HCEC 1CT (cell line): ENCODE measurements at regions not wholly inside any gene's neighbourhood (a gene's known extent, or its start where the extent isn't known, plus 50 kb on each side); places are given as distances from the start of the nearest gene placed in this dataset.
"Not testable (repeated sequence)": the region's sequence is repeated elsewhere in the genome, so short reads cannot be mapped to it uniquely, and the experiment has no call there.

Source experiments
- DNase-seq: peaks from one replicate; pipeline ENCODE4 v3.0.0-alpha.2; 2017

DNA sequence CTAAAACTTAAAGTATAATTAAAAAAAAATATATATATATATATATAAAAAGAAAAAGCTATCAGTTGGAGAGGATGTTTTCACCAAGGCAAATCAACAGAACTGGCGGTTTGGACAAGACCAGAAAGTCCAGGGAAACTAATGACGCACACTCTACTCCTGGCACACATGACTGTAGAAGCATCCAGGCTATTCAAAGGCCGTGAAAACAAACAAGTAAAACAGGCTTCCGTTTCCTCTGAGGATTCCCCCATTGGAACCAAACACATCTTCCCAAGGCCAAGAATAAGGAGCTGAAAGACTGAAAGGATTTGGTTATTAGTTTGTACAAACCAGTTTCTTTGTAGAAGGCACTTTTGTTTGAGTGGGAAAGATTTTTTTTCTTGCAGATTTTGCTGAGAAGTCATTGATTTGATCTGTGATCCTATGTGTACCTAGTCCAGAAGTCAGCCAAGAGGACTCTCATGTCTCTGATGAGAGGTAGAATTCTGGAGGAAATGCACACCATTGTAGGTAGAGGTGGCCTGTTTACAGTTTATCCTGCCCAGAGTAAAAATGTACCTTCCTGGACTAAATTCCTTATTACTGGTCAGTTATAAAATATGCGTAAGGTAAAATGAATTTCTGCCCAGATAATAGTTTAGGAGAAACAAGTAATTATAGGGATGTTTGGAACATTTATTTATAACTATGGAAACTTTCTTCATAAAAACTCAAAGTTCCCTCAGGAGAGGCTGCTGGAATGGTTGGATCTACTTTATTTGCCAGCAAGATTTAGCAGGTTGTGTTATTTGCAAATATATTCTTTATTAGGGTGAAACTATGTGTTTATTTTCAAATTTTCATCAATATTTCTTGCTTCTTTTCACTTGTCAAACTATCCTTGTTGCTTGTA is 66.5 kb downstream of the DMP1 start:
- DNase-seq: no peak

DNA sequence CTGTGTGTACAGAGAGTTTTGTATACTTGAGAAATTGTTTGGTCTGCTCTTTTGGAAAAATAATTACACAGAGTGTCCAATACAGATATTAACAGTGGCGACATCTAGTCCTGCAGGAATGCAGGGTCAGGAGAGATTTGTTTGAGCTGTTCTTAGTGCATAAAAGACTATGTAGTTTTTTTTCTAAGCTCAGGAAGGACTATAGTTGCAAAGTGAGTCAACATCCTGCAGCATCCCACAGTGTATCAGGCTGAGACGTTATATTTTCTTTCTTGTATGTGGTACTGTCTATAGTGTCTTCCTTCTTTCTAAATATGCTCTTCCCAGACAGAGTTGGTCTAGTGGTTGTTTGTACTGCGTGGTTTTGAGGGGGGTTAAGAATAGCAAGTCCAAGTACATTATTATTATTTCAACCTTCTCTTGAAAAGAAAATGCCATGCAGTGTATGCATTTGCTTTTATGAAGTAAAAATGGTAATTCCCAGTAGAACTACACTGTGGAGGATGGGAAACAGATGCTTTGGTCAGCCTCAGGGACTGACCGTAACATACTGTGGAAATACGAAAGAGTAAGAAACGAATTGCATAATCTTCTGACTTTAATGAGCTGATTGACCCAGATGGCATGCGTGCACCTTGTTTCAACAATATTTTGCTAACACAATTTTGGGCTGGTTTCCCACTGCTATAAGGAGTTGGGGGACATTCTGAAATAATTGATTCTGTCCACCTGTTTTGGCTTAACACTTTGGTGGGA is 67.4 kb downstream of the DMP1 start:
- DNase-seq: no peak

DNA sequence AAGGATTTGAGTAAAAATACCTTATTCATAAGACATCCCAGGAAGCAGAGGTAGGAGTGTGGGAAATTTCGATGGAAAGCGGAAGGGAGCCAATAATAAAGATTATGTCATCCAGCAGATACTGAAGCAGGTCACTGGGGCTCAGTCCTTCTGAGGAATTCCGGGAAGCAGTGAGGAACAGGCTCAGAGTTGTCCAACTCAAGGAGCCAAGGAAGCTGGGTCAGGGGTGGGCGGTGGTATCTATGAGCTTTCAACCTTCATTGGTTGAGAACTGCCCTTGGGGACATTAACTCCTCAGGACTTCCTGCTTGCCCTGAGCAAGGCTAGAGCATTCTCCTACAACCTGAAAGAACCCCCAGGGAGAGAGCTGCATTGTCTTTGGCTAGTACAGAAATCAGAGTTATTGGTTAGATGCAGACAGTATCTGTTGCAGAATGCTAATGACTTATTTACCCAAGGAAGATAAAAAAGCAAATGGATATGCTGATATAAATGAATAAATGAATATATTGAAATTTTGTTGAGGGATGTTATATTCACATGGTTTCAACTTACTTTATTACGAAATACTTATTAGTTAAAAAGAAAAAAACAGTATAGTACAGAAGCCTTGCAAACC is 68.2 kb downstream of the DMP1 start:
- DNase-seq: no peak

DNA sequence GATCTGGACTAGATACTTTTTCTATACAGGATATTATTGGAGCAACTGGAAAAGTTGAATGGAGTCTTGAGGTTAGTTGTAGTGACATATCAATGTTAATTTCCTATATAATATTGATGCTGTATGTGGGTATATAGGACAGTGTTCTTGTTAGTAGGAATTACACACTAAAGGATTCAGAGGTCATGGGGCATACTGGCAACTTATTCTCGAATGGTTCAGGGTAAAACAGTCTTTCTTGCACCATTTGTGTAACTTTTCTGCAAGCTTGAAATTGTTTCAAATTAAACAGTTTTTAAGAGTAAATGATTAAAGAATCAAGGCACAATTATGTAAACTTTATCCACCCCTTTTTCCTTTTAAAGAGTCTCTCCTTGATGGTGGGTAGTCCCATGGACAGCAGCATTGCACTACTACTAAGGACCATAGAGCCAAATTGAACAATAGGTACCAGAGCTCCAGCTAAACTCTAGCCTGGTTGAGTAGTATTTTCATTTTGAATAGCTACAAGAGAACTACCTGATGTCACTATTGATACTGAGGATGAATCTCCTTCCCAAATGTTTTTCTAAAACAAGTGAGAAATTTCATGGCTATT is 70.1 kb downstream of the DMP1 start:
- DNase-seq: no peak

DNA sequence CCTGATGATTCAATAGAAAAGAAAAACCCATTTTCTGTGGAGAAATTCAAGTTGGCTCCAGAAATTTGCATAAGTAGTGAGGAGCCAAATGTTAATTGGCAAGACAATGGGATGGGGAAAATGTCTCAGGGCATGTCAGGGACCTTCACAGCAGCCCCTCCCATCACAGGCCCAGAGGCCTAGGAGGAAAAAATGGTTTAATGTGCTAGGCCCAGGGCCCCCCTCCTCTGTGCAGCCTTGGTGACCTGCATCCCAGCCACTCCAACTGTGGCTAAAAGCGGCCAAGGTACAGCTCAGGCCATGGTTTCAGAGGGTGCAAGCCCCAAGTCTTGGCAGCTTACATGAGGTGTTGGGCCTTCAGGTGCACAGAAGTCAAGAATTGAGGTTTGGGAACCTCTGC is 74.1 kb upstream of the IBSP start:
- not testable (repeated sequence) for DNase-seq

DNA sequence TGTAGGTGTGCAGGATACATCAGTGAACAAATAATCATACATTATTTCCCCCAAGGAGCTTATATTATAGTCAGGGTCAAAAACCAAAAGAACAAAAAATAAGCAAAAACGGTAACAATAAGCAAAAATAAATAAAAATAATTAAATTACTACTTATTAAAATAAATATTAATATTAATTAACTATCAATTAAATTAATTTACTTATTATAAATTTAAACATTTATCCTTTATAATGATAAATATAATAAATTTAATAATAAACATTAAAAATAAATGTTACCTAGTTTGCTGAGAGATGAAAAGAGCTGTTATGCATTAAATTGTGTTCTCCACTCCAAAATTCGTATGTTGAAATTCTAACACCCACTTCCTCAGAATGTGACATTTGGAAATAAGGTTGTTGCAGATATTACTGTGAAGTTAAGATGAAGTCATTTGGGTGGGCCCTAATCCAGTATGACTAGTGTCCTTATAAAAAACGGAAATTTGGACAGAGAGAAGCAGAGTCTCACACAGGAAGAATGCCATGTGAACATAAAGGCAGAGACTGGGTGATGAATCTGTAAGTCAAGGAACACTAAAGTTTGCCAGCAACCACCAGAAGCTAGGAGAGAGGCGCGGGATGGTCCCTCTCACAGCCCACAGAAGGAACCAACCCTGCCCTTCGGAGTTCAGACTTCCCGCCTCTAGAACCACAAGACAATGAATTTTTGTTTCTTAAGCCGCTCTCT is 67.2 kb upstream of the IBSP start:
- DNase-seq: peak; percentile 5

DNA sequence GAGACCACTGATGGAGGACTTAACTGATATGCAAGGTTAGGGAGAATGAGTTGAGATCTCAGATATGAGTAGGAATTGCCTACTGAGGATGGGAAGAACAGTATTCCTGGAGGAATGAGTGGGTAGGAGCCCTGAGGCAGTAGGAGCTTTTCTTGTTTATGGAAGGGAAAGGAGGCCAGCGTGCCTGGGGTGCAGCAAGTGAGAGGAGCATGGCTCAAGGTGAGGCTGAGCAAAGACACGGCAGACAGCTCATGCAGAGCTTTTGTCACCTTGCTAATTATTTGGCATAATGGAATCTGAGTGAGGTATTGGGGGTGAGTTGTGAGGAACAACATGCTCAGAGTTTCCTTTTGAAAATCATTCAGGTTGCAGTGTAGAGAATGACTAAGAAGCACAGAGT is 65.3 kb upstream of the IBSP start:
- no peak for DNase-seq

DNA sequence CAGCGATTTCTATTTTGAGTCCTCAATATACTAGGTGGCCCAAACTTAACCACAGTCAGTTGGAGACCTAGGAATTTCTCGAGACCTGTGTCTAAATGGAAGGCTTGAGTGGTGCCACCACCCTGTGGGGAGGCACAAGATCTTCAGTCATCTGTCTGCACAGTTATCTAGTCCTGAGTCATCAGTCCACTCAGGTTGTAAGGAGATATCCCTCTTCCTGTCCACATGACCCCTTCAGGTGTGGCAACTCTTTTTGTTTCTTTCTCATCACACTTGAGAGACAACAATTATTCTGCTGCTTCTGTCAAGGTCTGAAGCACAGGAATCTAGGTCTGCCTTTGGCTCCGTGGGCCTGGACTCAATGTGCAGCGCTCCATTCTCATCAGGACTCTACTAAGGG is 64.4 kb upstream of the IBSP start:
- DNase-seq: no peak

DNA sequence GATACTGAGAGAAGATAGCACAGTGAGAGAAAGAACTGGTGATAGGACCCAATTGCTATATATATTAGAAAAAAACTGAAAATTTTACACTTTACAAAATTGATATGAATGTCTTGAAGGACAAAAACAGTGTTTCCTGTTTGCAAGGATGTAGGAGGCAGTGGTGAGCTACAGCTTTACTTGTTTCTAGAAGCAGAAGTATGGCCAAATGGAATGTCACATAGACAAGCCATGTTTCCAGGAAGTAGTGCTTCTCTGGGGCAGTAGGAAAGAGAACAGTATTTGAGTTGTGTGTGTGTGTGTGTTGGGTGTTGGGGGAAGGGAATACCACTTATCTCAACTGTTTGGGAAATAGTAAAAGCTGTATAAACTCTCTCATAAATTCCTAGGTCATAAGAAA is 60.9 kb upstream of the IBSP start:
- DNase-seq: no peak

DNA sequence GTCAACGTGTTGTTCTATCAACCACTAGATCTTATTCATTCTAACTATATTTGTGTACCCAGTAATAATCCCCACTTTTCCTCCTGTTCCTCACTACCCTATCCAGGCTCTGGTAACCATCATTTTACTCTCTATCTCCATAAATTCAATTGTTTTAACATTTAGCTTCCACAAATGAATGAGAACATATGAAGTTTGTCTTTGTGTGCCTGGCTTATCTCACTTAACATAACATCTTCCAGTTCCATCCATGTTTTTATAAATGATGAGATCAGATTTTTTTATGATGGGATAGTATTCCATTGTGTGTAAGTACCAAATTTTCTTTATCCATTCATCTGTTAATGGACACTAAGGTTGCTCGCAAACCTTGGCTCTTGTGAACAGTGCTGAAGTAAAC is 59.9 kb upstream of the IBSP start:
- DNase-seq: no peak

DNA sequence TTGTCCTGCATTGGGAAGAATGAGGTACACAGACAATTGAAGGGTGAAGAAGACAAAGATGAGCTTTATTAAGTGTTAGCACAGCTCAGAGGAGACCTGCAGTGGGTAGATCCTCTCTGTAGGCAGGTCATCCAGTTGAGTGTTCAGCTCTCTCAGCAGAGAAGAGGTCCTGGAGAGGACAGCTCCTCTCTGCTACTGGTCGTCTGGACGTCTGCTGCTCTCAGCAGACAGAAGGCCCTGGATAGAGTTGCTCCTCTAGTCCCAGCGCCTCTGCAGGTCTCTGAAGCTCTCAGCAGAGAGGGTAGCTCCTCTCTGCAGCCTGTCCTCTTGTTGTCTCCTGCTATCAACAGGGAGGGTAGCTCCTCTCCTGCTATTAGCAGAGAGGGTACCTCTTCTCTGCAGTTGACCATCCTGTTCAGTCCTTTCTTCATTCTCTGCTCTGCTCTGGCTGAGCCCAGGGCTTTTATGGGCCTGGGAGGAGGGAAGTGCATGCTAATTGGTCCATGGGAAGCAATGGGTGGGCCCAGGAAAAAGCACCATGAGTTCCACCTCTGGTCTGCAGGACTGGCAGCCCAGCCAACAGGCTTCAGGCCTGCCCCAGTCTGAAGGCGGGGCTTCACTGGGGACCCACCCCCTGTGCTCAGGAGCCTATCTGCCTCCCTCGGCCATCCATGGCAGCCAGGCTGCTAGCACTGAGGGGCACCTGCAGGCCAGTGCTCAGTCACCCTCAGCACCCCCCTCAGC is 54.1 kb upstream of the IBSP start:
- DNase-seq: no peak

DNA sequence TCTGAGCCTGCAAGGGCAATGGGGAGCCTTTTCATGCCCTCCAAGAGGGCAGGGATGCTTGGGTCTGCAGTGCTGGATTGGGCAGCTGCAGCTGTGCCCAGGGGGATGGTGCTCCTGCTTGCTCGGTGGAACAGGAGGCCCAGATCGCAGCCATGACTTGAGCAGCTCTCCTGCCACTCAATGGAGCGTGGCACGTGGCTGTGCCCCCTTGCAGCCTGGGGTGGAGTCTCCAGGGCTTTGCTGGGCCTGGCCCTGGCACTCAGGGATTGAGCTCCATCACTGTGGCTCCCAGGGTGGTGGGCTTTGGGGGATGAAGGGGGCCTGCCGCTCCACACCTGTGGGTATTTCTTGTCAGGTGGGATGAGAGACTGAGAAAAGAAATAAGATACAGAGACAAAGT is 53.4 kb upstream of the IBSP start:
- DNase-seq: no peak
